ENCODE measurements at regions not wholly inside any gene's neighbourhood (a gene's known extent, or its start where the extent isn't known, plus 50 kb on each side); places are given as distances from the start of the nearest gene placed in this dataset.
"Not testable (repeated sequence)": the region's sequence is repeated elsewhere in the genome, so short reads cannot be mapped to it uniquely, and the experiment has no call there.

GRCh38 chr16:5166486-5166885, 68.9 kb upstream of the EEF2KMT start:
- DNase-seq, result no peak
- Histone ChIP-seq H3K27ac (ENCODE audit: insufficient read depth, low read length, poor library complexity, severe bottlenecking) (no peak overlapping the region), H3K9me3 (ENCODE audit: control insufficient read depth, low read length) (no peaks in the 10 kb centered on the region), H3K27me3 (replicated peaks; ENCODE audit: control insufficient read depth, insufficient read depth, low read length, poor library complexity, severe bottlenecking) (no peaks in the 10 kb centered on the region), H3K4me1 (ENCODE audit: control insufficient read depth, insufficient read depth, low read length, poor library complexity, severe bottlenecking) (no peaks in the 10 kb centered on the region), H3K36me3 (ENCODE audit: control insufficient read depth, insufficient read depth, low read length) (no peaks in the 10 kb centered on the region), H3K4me3 (ENCODE audit: insufficient read depth, low read depth, low read length, poor library complexity, severe bottlenecking) (no peak overlapping the region)

GRCh38 chr16:5165429-5165828, 67.8 kb upstream of the EEF2KMT start:
- not testable (repeated sequence) for H3K27me3 ChIP-seq (replicated peaks; ENCODE audit: control insufficient read depth, insufficient read depth, low read length, poor library complexity, severe bottlenecking); H3K9me3 ChIP-seq (ENCODE audit: control insufficient read depth, low read length); H3K4me3 ChIP-seq (ENCODE audit: insufficient read depth, low read depth, low read length, poor library complexity, severe bottlenecking)

GRCh38 chr16:5162801-5163200, 65.2 kb upstream of the EEF2KMT start:
- not testable (repeated sequence) for H3K9me3 ChIP-seq (ENCODE audit: control insufficient read depth, low read length); H3K4me1 ChIP-seq (ENCODE audit: control insufficient read depth, insufficient read depth, low read length, poor library complexity, severe bottlenecking); H3K27ac ChIP-seq (ENCODE audit: insufficient read depth, low read length, poor library complexity, severe bottlenecking); H3K36me3 ChIP-seq (ENCODE audit: control insufficient read depth, insufficient read depth, low read length); DNase-seq; H3K27me3 ChIP-seq (replicated peaks; ENCODE audit: control insufficient read depth, insufficient read depth, low read length, poor library complexity, severe bottlenecking); H3K4me3 ChIP-seq (ENCODE audit: insufficient read depth, low read depth, low read length, poor library complexity, severe bottlenecking)

More at GRCh38 chr16:5165429-5165828, 67.8 kb upstream of the EEF2KMT start:
- not testable (repeated sequence) for H3K36me3 ChIP-seq (ENCODE audit: control insufficient read depth, insufficient read depth, low read length); H3K4me1 ChIP-seq (ENCODE audit: control insufficient read depth, insufficient read depth, low read length, poor library complexity, severe bottlenecking); H3K27ac ChIP-seq (ENCODE audit: insufficient read depth, low read length, poor library complexity, severe bottlenecking); DNase-seq

GRCh38 chr16:5161888-5162287, 64.3 kb upstream of the EEF2KMT start:
- H3K4me3 ChIP-seq (ENCODE audit: insufficient read depth, low read depth, low read length, poor library complexity, severe bottlenecking); H3K27me3 ChIP-seq (replicated peaks; ENCODE audit: control insufficient read depth, insufficient read depth, low read length, poor library complexity, severe bottlenecking); DNase-seq; H3K36me3 ChIP-seq (ENCODE audit: control insufficient read depth, insufficient read depth, low read length); H3K9me3 ChIP-seq (ENCODE audit: control insufficient read depth, low read length); H3K27ac ChIP-seq (ENCODE audit: insufficient read depth, low read length, poor library complexity, severe bottlenecking); H3K4me1 ChIP-seq (ENCODE audit: control insufficient read depth, insufficient read depth, low read length, poor library complexity, severe bottlenecking): not testable (repeated sequence)

DNA sequence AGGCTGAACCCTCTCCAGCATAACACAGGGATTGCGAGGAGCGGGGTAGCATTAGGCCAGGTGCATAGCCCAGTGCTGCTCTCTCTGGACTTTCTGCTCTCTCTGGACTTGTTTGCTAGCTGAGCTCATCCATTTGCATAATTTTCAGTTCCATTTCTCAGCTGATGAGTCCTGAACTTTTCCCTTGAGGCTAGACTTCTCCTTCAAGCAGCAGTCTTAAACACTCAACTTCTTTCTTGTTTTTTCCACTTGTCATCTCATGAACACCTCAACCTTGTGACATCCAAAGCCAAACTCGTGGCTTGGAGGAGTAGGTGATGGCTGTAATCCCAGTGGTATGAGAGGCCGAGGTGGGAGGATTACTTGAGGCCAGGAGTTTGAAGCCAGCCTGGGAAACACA, 62.4 kb upstream of the EEF2KMT start:
- not testable (repeated sequence) for H3K36me3 ChIP-seq (ENCODE audit: control insufficient read depth, insufficient read depth, low read length); DNase-seq; H3K9me3 ChIP-seq (ENCODE audit: control insufficient read depth, low read length); H3K27ac ChIP-seq (ENCODE audit: insufficient read depth, low read length, poor library complexity, severe bottlenecking); H3K4me3 ChIP-seq (ENCODE audit: insufficient read depth, low read depth, low read length, poor library complexity, severe bottlenecking); H3K27me3 ChIP-seq (replicated peaks; ENCODE audit: control insufficient read depth, insufficient read depth, low read length, poor library complexity, severe bottlenecking); H3K4me1 ChIP-seq (ENCODE audit: control insufficient read depth, insufficient read depth, low read length, poor library complexity, severe bottlenecking)

- not testable (repeated sequence) for DNase-seq; H3K36me3 ChIP-seq (ENCODE audit: control insufficient read depth, insufficient read depth, low read length); H3K27me3 ChIP-seq (replicated peaks; ENCODE audit: control insufficient read depth, insufficient read depth, low read length, poor library complexity, severe bottlenecking); H3K4me3 ChIP-seq (ENCODE audit: insufficient read depth, low read depth, low read length, poor library complexity, severe bottlenecking); H3K27ac ChIP-seq (ENCODE audit: insufficient read depth, low read length, poor library complexity, severe bottlenecking); H3K4me1 ChIP-seq (ENCODE audit: control insufficient read depth, insufficient read depth, low read length, poor library complexity, severe bottlenecking); H3K9me3 ChIP-seq (ENCODE audit: control insufficient read depth, low read length)
Measured at GRCh38 chr16:5159537-5159936, 61.9 kb upstream of the EEF2KMT start.

DNA sequence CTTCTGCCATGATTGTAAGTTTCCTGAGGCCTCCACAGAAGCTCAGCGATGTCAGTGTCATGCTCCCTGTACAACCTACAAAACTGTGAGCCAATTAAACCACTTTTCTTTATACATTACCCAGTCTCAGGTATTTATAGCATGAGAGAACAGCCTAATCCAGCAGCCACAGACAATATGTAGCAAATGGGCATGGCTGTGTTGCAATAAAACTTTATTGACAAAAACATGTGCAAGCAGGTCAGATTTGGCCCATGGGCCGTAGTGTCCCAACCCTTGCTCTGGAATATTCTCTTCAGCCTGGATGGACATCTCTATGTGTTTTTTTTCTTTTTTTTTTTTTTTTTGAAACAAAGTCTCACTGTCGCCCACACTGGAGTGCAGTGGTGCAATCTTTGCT, 60.9 kb upstream of the EEF2KMT start:
- no peak overlapping the region for H3K4me3 ChIP-seq (ENCODE audit: insufficient read depth, low read depth, low read length, poor library complexity, severe bottlenecking)
- no peaks in the 10 kb centered on the region for H3K9me3 ChIP-seq (ENCODE audit: control insufficient read depth, low read length)
- H3K27ac ChIP-seq (ENCODE audit: insufficient read depth, low read length, poor library complexity, severe bottlenecking), result no peak overlapping the region
- no peaks in the 10 kb centered on the region for H3K4me1 ChIP-seq (ENCODE audit: control insufficient read depth, insufficient read depth, low read length, poor library complexity, severe bottlenecking)
- no peaks in the 10 kb centered on the region for H3K27me3 ChIP-seq (replicated peaks; ENCODE audit: control insufficient read depth, insufficient read depth, low read length, poor library complexity, severe bottlenecking)
- no peaks in the 10 kb centered on the region for H3K36me3 ChIP-seq (ENCODE audit: control insufficient read depth, insufficient read depth, low read length)
- DNase-seq, result no peak

GRCh38 chr16:5156486-5156885, 58.9 kb upstream of the EEF2KMT start:
- not testable (repeated sequence) for H3K27ac ChIP-seq (ENCODE audit: insufficient read depth, low read length, poor library complexity, severe bottlenecking); H3K36me3 ChIP-seq (ENCODE audit: control insufficient read depth, insufficient read depth, low read length); DNase-seq; H3K27me3 ChIP-seq (replicated peaks; ENCODE audit: control insufficient read depth, insufficient read depth, low read length, poor library complexity, severe bottlenecking); H3K4me1 ChIP-seq (ENCODE audit: control insufficient read depth, insufficient read depth, low read length, poor library complexity, severe bottlenecking); H3K9me3 ChIP-seq (ENCODE audit: control insufficient read depth, low read length); H3K4me3 ChIP-seq (ENCODE audit: insufficient read depth, low read depth, low read length, poor library complexity, severe bottlenecking)

- DNase-seq; H3K4me1 ChIP-seq (ENCODE audit: control insufficient read depth, insufficient read depth, low read length, poor library complexity, severe bottlenecking); H3K27ac ChIP-seq (ENCODE audit: insufficient read depth, low read length, poor library complexity, severe bottlenecking); H3K27me3 ChIP-seq (replicated peaks; ENCODE audit: control insufficient read depth, insufficient read depth, low read length, poor library complexity, severe bottlenecking); H3K4me3 ChIP-seq (ENCODE audit: insufficient read depth, low read depth, low read length, poor library complexity, severe bottlenecking); H3K9me3 ChIP-seq (ENCODE audit: control insufficient read depth, low read length); H3K36me3 ChIP-seq (ENCODE audit: control insufficient read depth, insufficient read depth, low read length): not testable (repeated sequence)
Measured at GRCh38 chr16:5154006-5154405, 56.4 kb upstream of the EEF2KMT start.

DNA sequence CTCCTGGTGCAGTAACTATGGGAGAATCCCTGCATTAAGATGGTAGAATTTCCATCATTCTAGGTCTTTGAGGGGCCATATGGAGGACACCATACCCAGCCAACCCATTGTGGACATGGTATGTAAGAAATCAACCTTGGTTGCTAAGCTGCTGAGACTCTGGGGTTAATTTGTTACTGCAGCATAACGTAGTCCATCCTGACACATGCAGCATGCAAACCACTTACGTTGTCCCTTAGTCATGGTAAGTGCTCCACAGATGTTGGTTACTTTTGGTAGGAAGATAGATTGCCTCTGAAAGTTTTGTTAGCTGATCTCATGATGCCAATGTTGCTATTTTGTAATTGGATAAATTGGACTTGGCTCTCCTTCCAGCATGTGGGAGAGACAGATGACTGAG, 53.8 kb upstream of the EEF2KMT start:
- H3K27ac ChIP-seq (ENCODE audit: insufficient read depth, low read length, poor library complexity, severe bottlenecking); H3K4me3 ChIP-seq (ENCODE audit: insufficient read depth, low read depth, low read length, poor library complexity, severe bottlenecking); H3K27me3 ChIP-seq (replicated peaks; ENCODE audit: control insufficient read depth, insufficient read depth, low read length, poor library complexity, severe bottlenecking); H3K9me3 ChIP-seq (ENCODE audit: control insufficient read depth, low read length); H3K4me1 ChIP-seq (ENCODE audit: control insufficient read depth, insufficient read depth, low read length, poor library complexity, severe bottlenecking); H3K36me3 ChIP-seq (ENCODE audit: control insufficient read depth, insufficient read depth, low read length); DNase-seq: not testable (repeated sequence)

Data from effector memory CD4-positive, alpha-beta T cell (primary cell).